ENCODE measurements at regions not wholly inside any gene's neighbourhood (a gene's known extent, or its start where the extent isn't known, plus 50 kb on each side); places are given as distances from the start of the nearest gene placed in this dataset.

- TF ChIP-seq IRF3 (IDR thresholded peaks at IDR 0.05; ENCODE audit: low read depth, low read length) (no peak), FOXJ3 (CRISPR knock-in tag; IDR thresholded peaks at IDR 0.05) (no peak), PBX3 (IDR thresholded peaks at IDR 0.05) (no peak), POLR2AphosphoS5 (IDR thresholded peaks at IDR 0.05; ENCODE audit: low read depth, low read length) (no peak)
Measured at GRCh38 chr5:8050616-8051175, 181.7 kb downstream of the MTRR start (continued).

- Histone ChIP-seq H3K9ac (no peak overlapping the region), H3F3A (replicated peaks; ENCODE audit: insufficient read depth) (no peaks in the 10 kb centered on the region), H3K79me2 (ENCODE audit: insufficient read depth) (no peaks in the 10 kb centered on the region), H3K36me3 (replicated peaks in 1 of 2; ENCODE audit: control insufficient read depth in 1 of 2, insufficient read depth in 2 of 2, low read length in 1 of 2) (no peaks in the 10 kb centered on the region), H3K4me3 (ENCODE audit: low read depth in 2 of 2, low read length in 1 of 2) (no peak overlapping the region), H3K9me2 (no peaks in the 10 kb centered on the region), H3K4me2 (no peak overlapping the region), H3K9me3 (no peaks in the 10 kb centered on the region), H3K4me1 (ENCODE audit: control insufficient read depth in 1 of 2, insufficient read depth in 2 of 2, low read depth in 1 of 2, low read length in 1 of 2) (no peaks in the 10 kb centered on the region), H3K27ac (ENCODE audit: low read depth in 2 of 2, low read length in 1 of 2) (no peak overlapping the region), H4K20me1 (ENCODE audit: insufficient read depth) (no peaks in the 10 kb centered on the region), H3K27me3 (ENCODE audit: insufficient read depth) (no peaks in the 10 kb centered on the region; the same call in 1 of the 2 replicates), H2AFZ (ENCODE audit: low read depth) (no peak overlapping the region)
- no peak for DNase-seq
- CTCF ChIA-PET = no interaction called here
- no peak for TF ChIP-seq MEF2A (IDR thresholded peaks at IDR 0.05; ENCODE audit: borderline replicate concordance, low read depth)
- no peak for TF ChIP-seq FOXJ3 (CRISPR knock-in tag; IDR thresholded peaks at IDR 0.05)
- TF ChIP-seq RXRA (IDR thresholded peaks at IDR 0.05; ENCODE audit: borderline replicate concordance, low read depth) = no peak
- no peak for TF ChIP-seq EP300 (IDR thresholded peaks at IDR 0.05; ENCODE audit: borderline replicate concordance in 1 of 2, low read depth in 1 of 2, low read length in 1 of 2)
- no peak for TF ChIP-seq SMC3 (IDR thresholded peaks at IDR 0.05; ENCODE audit: low read depth, low read length)
- TF ChIP-seq MAX (IDR thresholded peaks at IDR 0.05; ENCODE audit: low read depth) = no peak
- POLR2A ChIA-PET = no interaction called here
- 5% methylated on average over 10 of the region's 13 CpGs for WGBS (ENCODE audit: low lambda C conversion rate)
Measured at GRCh38 chr5:8053270-8053669, 184.3 kb downstream of the MTRR start.

- Histone ChIP-seq H3K4me1 (ENCODE audit: control insufficient read depth in 1 of 2, insufficient read depth in 2 of 2, low read depth in 1 of 2, low read length in 1 of 2) (no peaks in the 10 kb centered on the region), H3F3A (replicated peaks; ENCODE audit: insufficient read depth) (no peaks in the 10 kb centered on the region), H3K4me3 (ENCODE audit: low read depth in 2 of 2, low read length in 1 of 2) (no peak overlapping the region), H3K27me3 (ENCODE audit: insufficient read depth) (no peaks in the 10 kb centered on the region; the same call in 1 of the 2 replicates), H2AFZ (ENCODE audit: low read depth) (no peak overlapping the region), H3K9me3 (no peaks in the 10 kb centered on the region), H3K4me2 (no peak overlapping the region), H3K9ac (no peak overlapping the region), H3K79me2 (ENCODE audit: insufficient read depth) (no peaks in the 10 kb centered on the region), H3K36me3 (replicated peaks in 1 of 2; ENCODE audit: control insufficient read depth in 1 of 2, insufficient read depth in 2 of 2, low read length in 1 of 2) (no peaks in the 10 kb centered on the region), H4K20me1 (ENCODE audit: insufficient read depth) (no peaks in the 10 kb centered on the region), H3K27ac (ENCODE audit: low read depth in 2 of 2, low read length in 1 of 2) (no peak overlapping the region), H3K9me2 (no peaks in the 10 kb centered on the region)
- no peak for DNase-seq
- ChIA-PET CTCF (interaction anchor here (0.7 kb wide), 1 partner anchor 489 kb away, joined by 3 read pairs; no protein-coding TSS in a partner anchor), POLR2A (no interaction called here)
- 16% methylated on average over 7 of the region's 7 CpGs for whole genome bisulfite sequencing (ENCODE audit: low lambda C conversion rate)
- no peak for TF ChIP-seq RFX5 (IDR thresholded peaks at IDR 0.05; ENCODE audit: low read length)
- TF ChIP-seq USF2 (IDR thresholded peaks at IDR 0.05; ENCODE audit: borderline replicate concordance, low read depth, low read length) = no peak
- no peak for TF ChIP-seq MAX (IDR thresholded peaks at IDR 0.05; ENCODE audit: low read depth)
- TF ChIP-seq REST (IDR thresholded peaks at IDR 0.05; ENCODE audit: low read depth, low read length) = no peak
- no peak for TF ChIP-seq EZH2phosphoT487 (IDR thresholded peaks at IDR 0.05; ENCODE audit: borderline replicate concordance, low read depth)
- no peak for TF ChIP-seq RXRA (IDR thresholded peaks at IDR 0.05; ENCODE audit: borderline replicate concordance, low read depth)
- no peak for TF ChIP-seq TCF12 (IDR thresholded peaks at IDR 0.05)
- no peak for TF ChIP-seq ELF1 (IDR thresholded peaks at IDR 0.05)
- TF ChIP-seq USF1 (IDR thresholded peaks at IDR 0.05; ENCODE audit: borderline replicate concordance, low read depth) = no peak
- no peak for TF ChIP-seq FOXJ3 (CRISPR knock-in tag; IDR thresholded peaks at IDR 0.05)
- TF ChIP-seq CHD2 (IDR thresholded peaks at IDR 0.05; ENCODE audit: low read length, partially characterized antibody) = no peak
Measured at GRCh38 chr5:8057769-8058168, 188.8 kb downstream of the MTRR start.

All from SK-N-SH (cell line).